HepG2 (cell line): ENCODE measurements at regions not wholly inside any gene's neighbourhood (a gene's known extent, or its start where the extent isn't known, plus 50 kb on each side); places are given as distances from the start of the nearest gene placed in this dataset.
A peak's percentile ranks its signal among the peaks of the same experiment; 100 is the strongest.

Source experiments
- AHR ChIP-seq: IDR thresholded peaks from 2 replicates; pipeline ENCODE4 v1.6.1; 2018; ENCODE audit warnings: missing genetic modification reagents, missing compliant biosample characterization
- JARID2 ChIP-seq: sonication (generic); formaldehyde crosslinking; IDR thresholded peaks from 2 replicates; pipeline ENCODE4 v1.8.1; 2023; ENCODE audit warnings: missing genetic modification reagents, inconsistent platforms; ENCODE audit not compliant: insufficient replicate concordance
- LCORL ChIP-seq, 2 experiments: fragments of 450-650 bp in 1 of 2; sonication (generic) in 1 of 2; formaldehyde crosslinking in 1 of 2; IDR thresholded peaks; 2 replicates each; pipeline versions ENCODE4 v1.5.0 to v1.6.1; 2017 to 2020; ENCODE audit warnings: antibody characterized with exemption in 1 of 2, missing genetic modification reagents in 1 of 2
- LRRFIP1 ChIP-seq: sonication (generic); formaldehyde crosslinking; conservative IDR thresholded peaks from 2 replicates; pipeline ENCODE4 v1.4.0; 2020; ENCODE audit warnings: missing genetic modification reagents
- MLLT10 ChIP-seq: sonication (generic); formaldehyde crosslinking; IDR thresholded peaks from 2 replicates; pipeline ENCODE4 v1.4.0; 2020; ENCODE audit warnings: missing genetic modification reagents
- MYNN ChIP-seq: sonication (generic); formaldehyde crosslinking; IDR thresholded peaks from 2 replicates; pipeline ENCODE4 v1.4.0; 2020; ENCODE audit warnings: mild to moderate bottlenecking, low read depth, missing genetic modification reagents
- RFXAP ChIP-seq: sonication (generic); formaldehyde crosslinking; IDR thresholded peaks from 2 replicates; pipeline ENCODE4 v1.4.0; 2020; ENCODE audit warnings: missing genetic modification reagents, borderline replicate concordance
- TGIF2 ChIP-seq: IDR thresholded peaks from 2 replicates; pipeline ENCODE4 v1.6.1; 2016; ENCODE audit warnings: control low read depth, missing compliant biosample characterization
- ZBED4 ChIP-seq: sonication (generic); formaldehyde crosslinking; IDR thresholded peaks from 2 replicates; pipeline ENCODE4 v1.4.0; 2020; ENCODE audit warnings: missing genetic modification reagents, borderline replicate concordance
- ZBTB21 ChIP-seq: sonication (generic); formaldehyde crosslinking; IDR thresholded peaks from 2 replicates; pipeline ENCODE4 v1.4.0; 2020; ENCODE audit warnings: missing genetic modification reagents
- ZNF230 ChIP-seq: sonication (generic); formaldehyde crosslinking; IDR thresholded peaks from 2 replicates; pipeline ENCODE4 v1.4.0; 2020; ENCODE audit warnings: mild to moderate bottlenecking, missing genetic modification reagents
- ZNF292 ChIP-seq: sonication (generic); formaldehyde crosslinking; IDR thresholded peaks from 2 replicates; pipeline ENCODE4 v1.8.1; 2022; ENCODE audit warnings: mild to moderate bottlenecking, low read depth, missing genetic modification reagents, borderline replicate concordance
- ZNF317 ChIP-seq: sonication (generic); formaldehyde crosslinking; IDR thresholded peaks from 2 replicates; pipeline ENCODE4 v1.5.0; 2020; ENCODE audit warnings: mild to moderate bottlenecking, missing genetic modification reagents
- ZNF557 ChIP-seq: sonication (generic); formaldehyde crosslinking; IDR thresholded peaks from 2 replicates; pipeline ENCODE4 v1.4.0; 2020; ENCODE audit warnings: missing genetic modification reagents
- ZNF576 ChIP-seq: sonication (generic); formaldehyde crosslinking; IDR thresholded peaks from 2 replicates; pipeline ENCODE4 v1.4.0; 2020; ENCODE audit warnings: mild to moderate bottlenecking, missing genetic modification reagents
- ZNF775 ChIP-seq: sonication (generic); formaldehyde crosslinking; IDR thresholded peaks from 2 replicates; pipeline ENCODE4 v1.4.0; 2020; ENCODE audit warnings: missing genetic modification reagents, mild to moderate bottlenecking, moderate library complexity, borderline replicate concordance
- ZUFSP ChIP-seq: sonication (generic); formaldehyde crosslinking; IDR thresholded peaks from 2 replicates; pipeline ENCODE4 v1.9.0; 2021; ENCODE audit warnings: missing genetic modification reagents, mild to moderate bottlenecking, borderline replicate concordance

GRCh38 chr2:234823877-234824376 lies 127.9 kb upstream of the SH3BP4 start (continued):
- TF ChIP-seq LRRFIP1 (CRISPR knock-in tag) (no peak), ZNF292 (CRISPR knock-in tag) (peak; percentile 38; the same call in 1 of the 2 replicates), MLLT10 (CRISPR knock-in tag) (no peak), ZBED4 (CRISPR knock-in tag) (no peak), ZNF576 (CRISPR knock-in tag) (no peak), LCORL (IDR thresholded peaks at IDR 0.05) (no peak), LCORL (CRISPR knock-in tag; IDR thresholded peaks at IDR 0.05) (0 out of 2 replicates have a peak, but pooled peaks have one; percentile 40), ZNF317 (CRISPR knock-in tag) (no peak; the same call in 1 of the 2 replicates), ZBTB21 (CRISPR knock-in tag) (no peak), ZUFSP (CRISPR knock-in tag) (no peak), ZNF775 (CRISPR knock-in tag) (no peak), ZNF557 (no peak), JARID2 (CRISPR knock-in tag) (no peak), MYNN (CRISPR knock-in tag) (no peak), TGIF2 (no peak), AHR (no peak), ZNF230 (no peak), RFXAP (CRISPR knock-in tag) (no peak)
